Calu3 (cell line): ENCODE measurements at regions not wholly inside any gene's neighbourhood (a gene's known extent, or its start where the extent isn't known, plus 50 kb on each side); places are given as distances from the start of the nearest gene placed in this dataset.
"Not testable (repeated sequence)": the region's sequence is repeated elsewhere in the genome, so short reads cannot be mapped to it uniquely, and the experiment has no call there.

ENCODE experiments used
- BruUV-seq: library from RNA; stranded (reverse); fragments of 400-500 nt; replicated peaks from 2 replicates; lab custom pipeline; 2021; lab: Mats Ljungman, UMichigan
- CTCF ChIA-PET: fragments of 300-600 bp; sonication (Branson Sonifier 250); formaldehyde crosslinking; loops from one replicate; lab custom pipeline; 2022; ENCODE audit warnings: antibody characterized with exemption; lab: Charles Lee
- DNase-seq: peaks from one replicate; pipeline ENCODE4 v3.0.0; 2022
- H3K27ac Mint-ChIP-seq: one replicate; pipeline ENCODE4 v1.8.0; 2022; ENCODE audit warnings: mixed read lengths; ENCODE audit not compliant: unreplicated experiment
- H3K27me3 Mint-ChIP-seq: one replicate; pipeline ENCODE4 v1.8.0; 2022; ENCODE audit warnings: mixed read lengths; ENCODE audit not compliant: unreplicated experiment
- H3K36me3 Mint-ChIP-seq: one replicate; pipeline ENCODE4 v1.8.0; 2022; ENCODE audit warnings: mild to moderate bottlenecking, moderate library complexity, mixed read lengths; ENCODE audit not compliant: insufficient read depth, unreplicated experiment
- H3K4me1 Mint-ChIP-seq: one replicate; pipeline ENCODE4 v1.8.0; 2022; ENCODE audit warnings: mild to moderate bottlenecking, low read depth, mixed read lengths; ENCODE audit not compliant: unreplicated experiment
- H3K4me3 Mint-ChIP-seq: one replicate; pipeline ENCODE4 v1.8.0; 2022; ENCODE audit warnings: mild to moderate bottlenecking, low read depth, moderate library complexity, mixed read lengths; ENCODE audit not compliant: unreplicated experiment
- H3K9me3 Mint-ChIP-seq: one replicate; pipeline ENCODE4 v1.8.0; 2022; ENCODE audit warnings: low read depth, mixed read lengths; ENCODE audit not compliant: unreplicated experiment
- CTCF ChIP-seq: fragments of 200-600 bp; IDR thresholded peaks from one replicate; pipeline ENCODE4 v1.8.0; 2022; ENCODE audit warnings: antibody characterized with exemption; ENCODE audit not compliant: unreplicated experiment
- intact Hi-C: fragments of 100-400 bp; cut with micrococcal nuclease; formaldehyde crosslinking; loops from one replicate; pipeline ENCODE4 v1.10.0; 2022; ENCODE audit not compliant: unreplicated experiment

DNA sequence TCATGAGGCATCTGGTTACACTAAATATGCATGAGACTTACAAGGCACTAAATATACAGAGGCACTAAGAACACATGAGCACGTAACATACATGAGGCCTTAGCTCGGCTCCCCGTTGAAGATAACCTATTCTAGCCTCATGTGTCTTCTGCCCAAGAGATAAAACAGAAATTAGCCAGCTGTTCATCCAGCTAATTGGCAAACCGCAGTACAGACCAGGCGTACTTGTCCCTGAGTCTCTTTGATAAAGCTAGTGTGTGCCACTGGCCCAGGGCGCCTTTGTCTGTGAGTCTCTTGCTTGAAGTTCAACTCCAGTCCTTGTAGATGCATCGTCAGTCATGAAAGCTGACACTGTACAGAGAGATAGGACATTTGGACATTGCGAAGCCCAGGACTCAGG is 121.9 kb upstream of the SPATA12 start:
- peaks cover 3% of the 10 kb centered on the region for H3K9me3 Mint-ChIP-seq
- no peaks in the 10 kb centered on the region for H3K27me3 Mint-ChIP-seq
- H3K4me3 Mint-ChIP-seq = no peak overlapping the region
- peaks cover 8% of the 10 kb centered on the region for H3K4me1 Mint-ChIP-seq
- H3K36me3 Mint-ChIP-seq = no peaks in the 10 kb centered on the region
- intact Hi-C loops = no loop called here
- DNase-seq = no peak
- no peak for TF ChIP-seq CTCF
- no TSS peak for BruUV-seq
- no peak overlapping the region for H3K27ac Mint-ChIP-seq
- CTCF ChIA-PET = no interaction called here

- DNase-seq = no peak
- no peak overlapping the region for H3K4me3 Mint-ChIP-seq
- intact Hi-C loops = no loop called here
- BruUV-seq = no TSS peak
- no peaks in the 10 kb centered on the region for H3K36me3 Mint-ChIP-seq
- H3K4me1 Mint-ChIP-seq = peaks cover 8% of the 10 kb centered on the region
- peaks cover 3% of the 10 kb centered on the region for H3K9me3 Mint-ChIP-seq
- no peaks in the 10 kb centered on the region for H3K27me3 Mint-ChIP-seq
- TF ChIP-seq CTCF = no peak
- CTCF ChIA-PET = no interaction called here
- H3K27ac Mint-ChIP-seq = no peak overlapping the region
Measured at GRCh38 chr3:56937580-56937979, 122.9 kb upstream of the SPATA12 start.

DNA sequence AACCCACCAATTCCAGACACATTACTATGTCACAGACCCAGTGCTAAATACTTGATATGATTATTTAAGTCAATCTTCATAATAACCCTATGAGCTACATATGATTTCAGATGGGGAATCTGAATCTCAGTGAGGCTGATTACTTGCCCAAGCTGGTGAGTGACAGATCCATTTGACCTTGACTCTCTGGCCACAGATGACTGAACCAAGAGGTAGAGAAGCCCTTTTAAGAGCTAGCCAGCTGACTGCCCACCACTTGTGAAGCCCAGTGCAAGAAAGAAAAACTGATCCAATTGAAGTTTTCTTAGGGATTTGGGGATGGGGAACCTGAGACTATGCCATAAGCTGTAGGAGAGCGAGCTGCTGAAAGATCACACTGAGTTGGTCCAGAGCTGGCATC is 124.7 kb upstream of the SPATA12 start:
- no TSS peak for BruUV-seq
- H3K4me3 Mint-ChIP-seq = no peak overlapping the region
- no peaks in the 10 kb centered on the region for H3K27me3 Mint-ChIP-seq
- CTCF ChIA-PET = interaction anchor here (0.6 kb wide), 1 partner anchor 122 kb away, joined by 5 read pairs; no protein-coding TSS in a partner anchor
- peaks cover 8% of the 10 kb centered on the region for H3K4me1 Mint-ChIP-seq
- no peak for DNase-seq
- no peak for TF ChIP-seq CTCF
- no peaks in the 10 kb centered on the region for H3K36me3 Mint-ChIP-seq
- intact Hi-C loops = no loop called here
- peaks cover 3% of the 10 kb centered on the region for H3K9me3 Mint-ChIP-seq
- H3K27ac Mint-ChIP-seq = no peak overlapping the region

- H3K4me1 Mint-ChIP-seq, CTCF ChIA-PET, H3K9me3 Mint-ChIP-seq, intact Hi-C loops, H3K27ac Mint-ChIP-seq, H3K27me3 Mint-ChIP-seq, DNase-seq, H3K36me3 Mint-ChIP-seq, BruUV-seq, H3K4me3 Mint-ChIP-seq: not testable (repeated sequence)
Measured at GRCh38 chr3:56934481-56934880, 126.0 kb upstream of the SPATA12 start.

- BruUV-seq = no TSS peak
- H3K9me3 Mint-ChIP-seq = peaks cover 3% of the 10 kb centered on the region
- intact Hi-C loops = no loop called here
- H3K4me3 Mint-ChIP-seq = no peak overlapping the region
- no peaks in the 10 kb centered on the region for H3K27me3 Mint-ChIP-seq
- peaks cover 6% of the 10 kb centered on the region for H3K4me1 Mint-ChIP-seq
- CTCF ChIA-PET = no interaction called here
- no peak overlapping the region for H3K27ac Mint-ChIP-seq
- no peak for DNase-seq
- TF ChIP-seq CTCF = no peak
- no peaks in the 10 kb centered on the region for H3K36me3 Mint-ChIP-seq
Measured at GRCh38 chr3:56933803-56934202, 126.7 kb upstream of the SPATA12 start.
